Endothelial cell of umbilical vein (primary cell): ENCODE measurements at regions not wholly inside any gene's neighbourhood (a gene's known extent, or its start where the extent isn't known, plus 50 kb on each side); places are given as distances from the start of the nearest gene placed in this dataset.

Experiments
- BruUV-seq: library from RNA; stranded (reverse); fragments of 400-500 nt; replicated peaks from 2 replicates; lab custom pipeline; 2021; lab: Mats Ljungman, UMichigan
- CTCF ChIA-PET: fragments of 300-600, 350-600 bp; sonication (Branson Sonifier 250); formaldehyde crosslinking; loops from one replicate; lab custom pipeline; 2021; ENCODE audit warnings: antibody characterized with exemption, inconsistent platforms; lab: Charles Lee
- POLR2A ChIA-PET: fragments of 300-600, 350-600 bp; sonication (Branson Sonifier 250); formaldehyde crosslinking; loops from one replicate; lab custom pipeline; 2021; ENCODE audit warnings: antibody characterized with exemption, inconsistent platforms; lab: Charles Lee
- DNase-seq: peaks from one replicate; pipeline ENCODE4 v3.0.0-alpha.2; 2011; ENCODE audit warnings: low read depth, low spot score
- FAIRE-seq: peaks from 2 replicates; lab custom pipeline; 2011; peaks lifted over from hg19 to GRCh38; lab: Jason Lieb, UNC
- H2AFZ ChIP-seq: 2 replicates; pipeline ENCODE4 v1.6.0; 2012; ENCODE audit warnings: low read depth, low read length, control low read depth, inconsistent platforms
- H3K27ac ChIP-seq: 2 replicates; pipeline ENCODE4 v1.5.1; 2011; ENCODE audit warnings: low read depth, mild to moderate bottlenecking, control low read depth, low read length, moderate library complexity; ENCODE audit not compliant: insufficient read depth
- H3K27me3 ChIP-seq, 2 experiments: 2 replicates each; pipeline versions ENCODE4 v1.6.0 to v1.6.1; 2011; ENCODE audit warnings: low read length in 2 of 2, mixed read lengths in 1 of 2; ENCODE audit not compliant: control insufficient read depth in 2 of 2, insufficient read depth in 2 of 2
- H3K36me3 ChIP-seq, 2 experiments: 2 replicates in 1 of 2; 3 replicates in 1 of 2; pipeline ENCODE4 v1.5.1; 2011; ENCODE audit warnings: low read length in 2 of 2, mild to moderate bottlenecking in 1 of 2, moderate library complexity in 1 of 2; ENCODE audit not compliant: control insufficient read depth in 2 of 2, insufficient read depth in 2 of 2; ENCODE audit errors: extremely low read depth in 1 of 2
- H3K4me1 ChIP-seq: 3 replicates; pipeline ENCODE4 v1.5.1; 2011; ENCODE audit warnings: mild to moderate bottlenecking, low read length; ENCODE audit not compliant: control insufficient read depth, insufficient read depth; ENCODE audit errors: extremely low read depth
- H3K4me2 ChIP-seq: 2 replicates; pipeline ENCODE4 v1.6.1; 2011; ENCODE audit warnings: low read length, control low read depth, mixed read lengths; ENCODE audit not compliant: insufficient read depth
- H3K4me3 ChIP-seq, 3 experiments: fragments of 200-600 bp in 1 of 3; sonication (generic), shearing (Covaris generic) in 1 of 3; replicated peaks in 1 of 3; 2 replicates each; pipeline ENCODE4 v1.5.1; 2011 to 2016; ENCODE audit warnings: control low read depth in 3 of 3, low read length in 3 of 3, mild to moderate bottlenecking in 2 of 3, inconsistent platforms in 1 of 3, low read depth in 1 of 3, moderate library complexity in 1 of 3; ENCODE audit not compliant: insufficient read depth in 1 of 3
- H3K79me2 ChIP-seq: 2 replicates; pipeline ENCODE4 v1.6.0; 2012; ENCODE audit warnings: low read length, inconsistent platforms; ENCODE audit not compliant: control insufficient read depth, insufficient read depth
- H3K9ac ChIP-seq: replicated peaks from 2 replicates; pipeline ENCODE3; 2011; ENCODE audit warnings: low read length, control low read depth; ENCODE audit not compliant: insufficient read depth; ENCODE audit errors: extremely low read depth
- H3K9me1 ChIP-seq: replicated peaks from 3 replicates; pipeline ENCODE4 v1.6.0; 2011; ENCODE audit warnings: mild to moderate bottlenecking, low read length; ENCODE audit not compliant: control insufficient read depth, insufficient read depth; ENCODE audit errors: extremely low read depth
- H3K9me3 ChIP-seq: replicated peaks from 2 replicates; pipeline ENCODE4 v1.5.1; 2012; ENCODE audit warnings: low read length, inconsistent platforms; ENCODE audit not compliant: control insufficient read depth, insufficient read depth
- H4K20me1 ChIP-seq: replicated peaks from 2 replicates; pipeline ENCODE3; 2011; ENCODE audit warnings: mild to moderate bottlenecking, low read length; ENCODE audit not compliant: control insufficient read depth, insufficient read depth; ENCODE audit errors: extremely low read depth
- FOS ChIP-seq: IDR thresholded peaks from 2 replicates; pipeline ENCODE4 v1.6.1; 2011; ENCODE audit warnings: mild to moderate bottlenecking, low read length, moderate library complexity, borderline replicate concordance; ENCODE audit not compliant: insufficient read depth
- MAX ChIP-seq: IDR thresholded peaks from 2 replicates; pipeline ENCODE4 v1.6.1; 2011; ENCODE audit not compliant: insufficient read depth, insufficient read length
- POLR2AphosphoS5 ChIP-seq: IDR thresholded peaks from 2 replicates; pipeline ENCODE4 v1.6.1; 2012; ENCODE audit warnings: low read depth, mild to moderate bottlenecking, control low read depth, low read length, moderate library complexity; ENCODE audit not compliant: insufficient read depth
- dilution Hi-C: fragments of 300-500 bp; cut with MboI; formaldehyde crosslinking; loops from one replicate; pipeline ENCODE4 v1.15.0; 2019; ENCODE audit warnings: low sequenced_read_pairs; ENCODE audit not compliant: extremely low pct_ligation_motif_present
- intact Hi-C: fragments of 100-400 bp; cut with micrococcal nuclease; formaldehyde crosslinking; loops from one replicate; pipeline ENCODE4 v1.10.0; 2022

GRCh38 chr3:46093966-46094365, 66.7 kb upstream of the XCR1 start:
- dilution Hi-C loops: no loop called here
- no TSS peak for BruUV-seq
- intact Hi-C loops: no loop called here

GRCh38 chr3:46093327-46093942, 66.2 kb upstream of the XCR1 start:
- H2AFZ ChIP-seq: no peak overlapping the region
- TF ChIP-seq MAX: no peak
- H3K9ac ChIP-seq: no peak overlapping the region
- no peaks in the 10 kb centered on the region for H3K9me1 ChIP-seq
- H3K9me3 ChIP-seq: no peaks in the 10 kb centered on the region
- no peak overlapping the region for H3K4me3 ChIP-seq
- H3K79me2 ChIP-seq: no peaks in the 10 kb centered on the region
- ChIA-PET CTCF (no interaction called here), POLR2A (no interaction called here)
- intact Hi-C loops: no loop called here
- H3K27me3 ChIP-seq: no peaks in the 10 kb centered on the region
- DNase-seq: no peak
- no peaks in the 10 kb centered on the region for H4K20me1 ChIP-seq
- FAIRE-seq: no peak
- no peaks in the 10 kb centered on the region for H3K36me3 ChIP-seq
- no peak overlapping the region for H3K27ac ChIP-seq
- H3K4me2 ChIP-seq: no peak overlapping the region
- no TSS peak for BruUV-seq
- dilution Hi-C loops: no loop called here
- no peaks in the 10 kb centered on the region for H3K4me1 ChIP-seq

More at GRCh38 chr3:46093966-46094365, 66.7 kb upstream of the XCR1 start:
- Histone ChIP-seq H3K4me2 (no peak overlapping the region), H3K9me1 (no peaks in the 10 kb centered on the region), H4K20me1 (no peaks in the 10 kb centered on the region), H3K9me3 (no peaks in the 10 kb centered on the region), H3K4me3 (no peak overlapping the region), H3K79me2 (no peaks in the 10 kb centered on the region), H3K36me3 (no peaks in the 10 kb centered on the region), H2AFZ (no peak overlapping the region), H3K27ac (no peak overlapping the region), H3K9ac (no peak overlapping the region), H3K27me3 (no peaks in the 10 kb centered on the region), H3K4me1 (no peaks in the 10 kb centered on the region)
- no peak for FAIRE-seq
- ChIA-PET POLR2A (no interaction called here), CTCF (no interaction called here)
- TF ChIP-seq FOS (no peak), POLR2AphosphoS5 (no peak)
- DNase-seq: no peak
